ENCODE measurements at regions not wholly inside any gene's neighbourhood (a gene's known extent, or its start where the extent isn't known, plus 50 kb on each side); places are given as distances from the start of the nearest gene placed in this dataset.

DNA sequence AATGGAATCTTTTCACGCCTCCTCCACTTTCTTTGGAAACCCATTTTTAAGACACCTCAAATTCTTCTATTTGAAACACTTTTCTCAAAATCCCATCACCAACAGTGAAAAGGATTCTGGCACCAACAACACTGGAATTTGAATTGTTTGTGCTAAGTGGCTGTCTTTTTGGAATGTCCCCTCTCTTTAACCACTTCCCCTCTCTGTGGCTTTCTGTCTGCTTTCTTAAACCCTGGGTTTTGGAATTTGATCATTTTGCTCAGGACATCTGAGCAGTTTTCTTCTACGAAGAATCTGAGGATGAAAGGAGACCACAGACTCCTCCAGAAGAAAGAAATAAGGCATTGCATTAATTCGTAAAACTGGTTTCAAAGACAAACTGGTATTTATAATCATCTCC, 89.0 kb downstream of the MXRA5 start:
- DNase-seq (ENCODE audit: low read depth), result no peak

DNA sequence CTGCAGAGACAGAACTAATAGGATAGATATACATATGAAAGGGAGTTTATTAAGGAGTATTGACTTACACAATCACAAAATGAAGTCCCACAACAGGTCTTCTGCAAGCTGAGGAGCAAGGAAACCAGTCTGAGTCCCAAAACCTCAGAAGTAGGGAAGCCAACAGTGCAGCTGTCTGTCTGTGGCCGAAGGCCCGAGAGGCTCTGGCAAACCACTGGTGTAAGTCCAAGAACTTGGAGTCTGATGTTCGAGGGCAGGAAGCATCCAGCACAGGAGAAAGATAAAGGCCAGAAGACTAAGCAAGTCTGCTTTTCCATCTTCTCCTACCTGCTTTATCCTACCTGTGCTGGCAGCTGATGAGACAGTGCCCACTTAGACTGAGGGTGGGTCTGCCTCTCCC, 89.6 kb downstream of the MXRA5 start:
- no peak for DNase-seq (ENCODE audit: low read depth)

DNA sequence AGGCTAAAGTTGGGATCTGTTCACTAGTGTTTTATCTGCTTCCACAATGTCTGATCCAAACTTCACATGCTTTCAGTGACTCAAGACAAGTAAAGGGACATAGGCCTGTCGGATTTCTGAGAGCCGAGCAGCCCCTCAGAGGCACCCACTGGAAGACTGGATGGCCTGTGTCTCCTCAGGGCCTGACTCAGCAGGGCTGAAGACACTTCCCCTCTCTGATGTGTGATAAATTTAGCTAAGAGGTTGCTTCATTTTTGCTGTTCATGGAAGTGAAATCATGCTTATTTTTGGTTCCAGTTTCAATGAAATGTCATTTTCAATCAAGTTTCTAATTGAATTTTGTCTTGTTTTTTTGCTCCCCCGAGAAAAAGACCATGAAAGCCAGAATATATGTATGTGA, 93.7 kb downstream of the MXRA5 start:
- DNase-seq (ENCODE audit: low read depth), result no peak

DNA sequence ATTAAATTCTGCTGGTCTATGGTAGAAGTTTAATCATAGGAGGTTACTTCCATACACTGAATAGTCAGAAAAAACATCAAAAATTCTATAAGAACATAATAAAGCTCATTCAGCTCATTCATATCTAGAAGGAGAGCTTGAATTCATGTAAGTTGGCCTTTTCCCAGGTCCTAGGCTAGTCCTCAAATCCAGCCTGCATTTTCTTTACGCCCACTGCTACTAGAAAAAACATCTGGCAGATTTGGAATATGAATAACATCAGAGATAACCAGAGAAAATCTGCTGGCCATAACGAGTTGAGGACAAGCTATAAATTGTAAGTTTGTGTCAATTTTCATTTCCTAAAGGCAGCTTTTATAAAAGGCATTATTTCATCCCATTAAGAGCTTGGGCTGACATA, 95.5 kb downstream of the MXRA5 start:
- DNase-seq (ENCODE audit: low read depth), result no peak

DNA sequence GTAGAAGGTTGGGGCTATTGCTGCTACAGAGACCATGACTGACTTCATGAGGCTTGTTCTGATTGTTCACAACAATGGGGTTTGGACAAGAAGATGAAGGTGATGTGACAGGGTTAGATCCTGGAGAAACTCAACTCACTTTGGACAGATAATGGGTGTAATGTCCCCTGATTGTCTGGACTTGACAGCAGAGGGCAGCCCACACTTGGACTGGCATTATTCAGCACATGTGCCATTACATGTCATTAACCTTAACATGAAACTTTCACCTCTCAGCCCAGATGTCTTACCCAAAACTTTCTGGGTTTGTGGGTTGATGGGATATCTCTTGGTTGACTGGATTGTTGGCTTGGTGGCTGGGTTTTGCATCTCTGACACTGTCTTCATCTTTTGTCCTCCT, 101.5 kb downstream of the MXRA5 start:
- DNase-seq (ENCODE audit: low read depth), result no peak

- peak; percentile 88 for DNase-seq (ENCODE audit: low read depth)
Measured at GRCh38 chrX:3244203-3244743, 102.2 kb downstream of the MXRA5 start.

DNA sequence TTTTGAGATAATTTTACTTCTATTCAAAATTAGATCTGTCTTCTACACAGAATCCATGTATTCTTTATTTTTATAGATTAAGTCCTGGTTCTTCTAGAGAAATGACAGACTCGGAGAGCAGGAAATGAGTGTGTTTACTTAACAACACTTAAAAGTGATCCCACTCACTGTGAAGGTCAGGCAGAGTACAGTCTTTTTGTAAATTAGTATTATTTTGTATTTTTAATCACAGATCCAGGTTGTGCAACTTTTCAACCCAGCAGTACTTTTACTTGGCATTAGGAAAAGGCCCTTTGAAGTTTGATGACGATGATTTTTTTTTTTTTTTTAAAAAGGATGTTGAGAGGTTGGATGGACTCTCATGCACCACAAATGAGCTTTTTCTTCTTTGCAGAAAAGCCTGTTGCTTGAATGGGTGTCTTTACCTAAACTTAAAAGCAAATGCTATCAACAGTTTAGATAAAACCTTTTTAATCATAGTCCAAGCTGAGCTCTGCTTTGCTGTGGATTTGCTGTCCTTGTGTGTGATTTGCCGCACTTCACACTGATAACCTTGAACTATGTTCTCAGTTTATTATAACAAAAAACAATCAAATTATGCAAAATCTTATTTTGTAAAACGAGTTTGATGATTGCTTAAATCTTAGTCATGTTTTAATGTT, 114.1 kb downstream of the MXRA5 start:
- DNase-seq (ENCODE audit: low read depth), result peak; percentile 51

- peak; percentile 47 for DNase-seq (ENCODE audit: low read depth)
Measured at GRCh38 chrX:3231766-3232165, 114.7 kb downstream of the MXRA5 start.

GRCh38 chrX:3230496-3230895, 116.0 kb downstream of the MXRA5 start:
- DNase-seq (ENCODE audit: low read depth), result peak; percentile 43

GRCh38 chrX:3227526-3227925, 118.9 kb downstream of the MXRA5 start:
- no peak for DNase-seq (ENCODE audit: low read depth)

DNA sequence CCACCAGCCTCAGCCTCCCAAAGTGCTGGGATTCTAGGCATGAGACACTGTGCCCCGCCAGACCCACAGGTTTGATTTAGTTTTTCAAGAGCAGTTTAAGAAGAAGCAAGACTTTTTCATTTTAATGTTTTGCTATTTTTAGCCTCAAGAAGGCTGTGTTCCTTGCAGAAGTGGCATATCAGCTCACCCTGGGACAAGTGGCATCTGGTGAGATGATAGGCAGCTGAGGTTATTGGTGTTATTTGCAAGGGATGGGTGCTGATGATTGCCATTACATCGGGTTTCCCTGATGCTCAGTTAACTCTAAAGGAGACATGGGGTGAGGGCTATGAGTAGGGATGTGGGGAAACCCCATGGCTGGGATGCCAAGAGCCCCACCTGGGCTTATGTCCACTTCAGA, 120.4 kb downstream of the MXRA5 start:
- no peak for DNase-seq (ENCODE audit: low read depth)

- DNase-seq (ENCODE audit: low read depth), result no peak
Measured at GRCh38 chrX:3221643-3222042, 124.8 kb downstream of the MXRA5 start.

GRCh38 chrX:3219667-3220066, 126.8 kb downstream of the MXRA5 start:
- no peak for DNase-seq (ENCODE audit: low read depth)

GRCh38 chrX:3219231-3219630, 127.2 kb downstream of the MXRA5 start:
- no peak for DNase-seq (ENCODE audit: low read depth)

GRCh38 chrX:3218442-3218841, 128.0 kb downstream of the MXRA5 start:
- DNase-seq (ENCODE audit: low read depth), result no peak

GRCh38 chrX:3216581-3217180, 129.8 kb downstream of the MXRA5 start:
- DNase-seq (ENCODE audit: low read depth), result no peak

DNA sequence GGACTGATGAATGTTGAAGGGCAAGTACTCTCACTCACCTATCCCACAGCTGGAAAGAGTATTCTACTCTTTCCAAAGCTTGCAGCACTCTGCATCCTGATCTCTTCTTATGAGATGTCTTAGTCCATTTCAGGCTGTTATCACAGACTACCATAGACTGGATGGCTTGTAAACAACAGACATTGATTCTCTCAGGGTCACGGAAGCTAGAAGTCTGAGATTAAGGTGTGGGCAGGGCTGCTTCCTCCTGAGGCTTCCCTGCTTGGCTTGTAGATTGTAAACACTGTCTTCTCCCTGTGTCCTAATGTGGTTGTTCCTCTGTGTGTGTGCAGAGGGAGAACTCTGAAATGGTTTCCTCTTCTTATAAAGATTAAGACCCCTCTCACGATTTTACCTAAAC, 131.2 kb downstream of the MXRA5 start:
- no peak for DNase-seq (ENCODE audit: low read depth)

- DNase-seq (ENCODE audit: low read depth), result no peak
Measured at GRCh38 chrX:3206314-3206713, 140.1 kb downstream of the MXRA5 start.

DNA sequence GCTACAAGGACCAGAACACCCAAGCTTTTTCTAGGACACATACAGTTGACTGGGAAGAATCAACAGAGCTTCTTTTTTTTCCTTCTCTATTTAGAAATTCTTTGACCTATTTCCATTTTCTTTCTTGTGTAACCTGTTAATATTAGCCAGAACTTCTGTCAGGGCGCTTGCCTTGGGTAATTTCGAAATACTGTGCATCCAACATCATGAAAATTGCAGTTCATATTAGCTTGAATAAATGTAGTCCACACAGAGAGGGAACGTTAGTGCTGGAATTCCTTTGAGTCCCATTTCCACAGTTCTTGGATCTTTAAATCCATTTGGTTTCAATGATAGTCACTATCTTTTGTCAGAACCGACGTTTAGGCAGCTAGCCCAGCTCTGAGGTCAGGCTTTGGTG, 141.8 kb downstream of the MXRA5 start:
- peak; percentile 23 for DNase-seq (ENCODE audit: low read depth)

- DNase-seq (ENCODE audit: low read depth), result no peak
Measured at GRCh38 chrX:3195845-3196244, 150.6 kb downstream of the MXRA5 start.

DNA sequence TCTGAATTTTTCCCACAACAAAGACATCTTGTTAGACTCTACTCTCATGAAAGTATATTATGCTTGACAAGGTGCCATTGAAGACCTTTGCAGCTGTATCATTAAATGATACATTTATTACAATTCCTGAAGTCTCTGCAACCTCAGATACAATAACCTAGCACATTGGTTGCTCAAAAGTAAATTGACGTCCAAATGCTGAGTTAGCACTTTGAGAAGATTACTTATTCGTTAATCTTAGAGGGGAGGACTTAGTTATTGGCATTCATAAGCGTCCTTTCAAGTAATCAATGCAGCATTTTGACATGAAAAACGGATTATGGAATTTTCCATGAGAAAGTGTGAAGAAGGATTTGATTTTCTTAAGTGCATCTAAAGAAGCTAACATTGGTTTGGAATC, 151.6 kb downstream of the ARSF start:
- DNase-seq (ENCODE audit: low read depth), result no peak

DNA sequence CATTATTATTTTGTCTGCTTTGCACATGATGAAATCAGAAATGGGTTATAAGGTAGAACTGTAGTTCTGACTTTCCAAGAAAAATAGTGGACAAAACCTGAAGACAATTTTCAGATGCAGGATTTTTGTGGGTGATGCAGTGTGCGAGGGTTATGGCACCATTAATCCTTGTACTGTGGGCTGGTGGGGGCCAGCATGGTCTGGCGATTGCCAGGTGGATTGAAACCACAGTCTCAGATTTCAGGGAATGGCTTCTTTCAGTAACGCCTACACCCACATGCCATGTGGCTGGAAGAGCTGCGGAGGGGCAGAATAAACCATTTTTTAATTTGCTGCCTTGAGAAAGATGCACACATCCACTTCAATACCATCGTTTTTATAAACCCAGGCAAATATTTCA, 150.5 kb downstream of the ARSF start:
- no peak for DNase-seq (ENCODE audit: low read depth)

DNA sequence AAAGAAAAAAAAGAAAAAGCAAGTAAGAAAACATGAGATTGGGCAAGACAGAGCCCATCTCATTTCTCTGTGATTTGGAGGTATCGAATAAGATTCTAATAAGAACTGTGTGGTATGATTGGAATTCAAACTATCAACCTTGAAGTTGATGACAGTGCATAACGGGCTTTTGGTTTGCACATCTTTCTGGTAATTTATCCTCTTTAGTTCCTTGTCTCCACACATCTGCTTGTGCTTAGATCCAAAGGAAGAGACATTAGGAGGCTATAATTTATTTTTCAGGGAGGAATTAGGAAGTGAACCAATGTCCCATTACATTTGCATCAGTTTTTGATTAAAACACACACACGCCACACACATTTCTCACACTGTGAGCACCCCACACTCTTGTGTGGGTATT, 149.9 kb downstream of the ARSF start:
- DNase-seq (ENCODE audit: low read depth), result peak; percentile 27
